Activated naive CD4-positive, alpha-beta T cell treated with anti-CD3 and anti-CD28 coated beads, Interleukin-2, amount 50 U/mL, for 16 hours (primary cell): ENCODE measurements at regions not wholly inside any gene's neighbourhood (a gene's known extent, or its start where the extent isn't known, plus 50 kb on each side); places are given as distances from the start of the nearest gene placed in this dataset.

ENCODE experiments used
- DNase-seq: peaks from one replicate; pipeline ENCODE4 v3.0.0-alpha.2; 2020

- DNase-seq = no peak
Measured at GRCh38 chr2:198478361-198478760, 674.0 kb downstream of the PLCL1 start.

- DNase-seq = no peak
Measured at GRCh38 chr2:198476007-198476406, 671.6 kb downstream of the PLCL1 start.

- DNase-seq = no peak
Measured at GRCh38 chr2:198471291-198471690, 666.9 kb downstream of the PLCL1 start.

- DNase-seq = no peak
Measured at GRCh38 chr2:198468136-198468535, 663.7 kb downstream of the PLCL1 start.

- no peak for DNase-seq
Measured at GRCh38 chr2:198465970-198466369, 661.6 kb downstream of the PLCL1 start.

- DNase-seq = no peak
Measured at GRCh38 chr2:198456418-198456817, 652.0 kb downstream of the PLCL1 start.

GRCh38 chr2:198453866-198454265, 649.5 kb downstream of the PLCL1 start:
- no peak for DNase-seq

- DNase-seq = no peak
Measured at GRCh38 chr2:198452327-198452726, 647.9 kb downstream of the PLCL1 start.

- no peak for DNase-seq
Measured at GRCh38 chr2:198448789-198449188, 644.4 kb downstream of the PLCL1 start.

GRCh38 chr2:198444800-198445287, 640.5 kb downstream of the PLCL1 start:
- no peak for DNase-seq

GRCh38 chr2:198441901-198442300, 637.5 kb downstream of the PLCL1 start:
- no peak for DNase-seq

- no peak for DNase-seq
Measured at GRCh38 chr2:198441246-198441645, 636.9 kb downstream of the PLCL1 start.

GRCh38 chr2:198440833-198441232, 636.4 kb downstream of the PLCL1 start:
- no peak for DNase-seq

GRCh38 chr2:198438331-198438730, 633.9 kb downstream of the PLCL1 start:
- no peak for DNase-seq

- no peak for DNase-seq
Measured at GRCh38 chr2:198424112-198424511, 619.7 kb downstream of the PLCL1 start.

GRCh38 chr2:198417836-198418235, 613.4 kb downstream of the PLCL1 start:
- DNase-seq = no peak

- no peak for DNase-seq
Measured at GRCh38 chr2:198414976-198415375, 610.6 kb downstream of the PLCL1 start.

- no peak for DNase-seq
Measured at GRCh38 chr2:198411936-198412335, 607.5 kb downstream of the PLCL1 start.

- no peak for DNase-seq
Measured at GRCh38 chr2:198408171-198408570, 603.8 kb downstream of the PLCL1 start.

- no peak for DNase-seq
Measured at GRCh38 chr2:198405311-198405710, 600.9 kb downstream of the PLCL1 start.

GRCh38 chr2:198401644-198402043, 597.3 kb downstream of the PLCL1 start:
- no peak for DNase-seq

GRCh38 chr2:198400999-198401398, 596.6 kb downstream of the PLCL1 start:
- no peak for DNase-seq

- DNase-seq = no peak
Measured at GRCh38 chr2:198394208-198394607, 589.8 kb downstream of the PLCL1 start.

GRCh38 chr2:198390670-198391069, 586.3 kb downstream of the PLCL1 start:
- DNase-seq = no peak

- DNase-seq = no peak
Measured at GRCh38 chr2:198387677-198388076, 583.3 kb downstream of the PLCL1 start.

- DNase-seq = no peak
Measured at GRCh38 chr2:198385856-198386255, 581.5 kb downstream of the PLCL1 start.
